Peyer's patch (tissue), 4 donors: ENCODE measurements at regions not wholly inside any gene's neighbourhood (a gene's known extent, or its start where the extent isn't known, plus 50 kb on each side); places are given as distances from the start of the nearest gene placed in this dataset.

ENCODE experiments used
- DNase-seq, 3 donors: peaks; one replicate each; pipeline ENCODE4 v3.0.0-alpha.2; 2017 to 2019
- H3K27ac ChIP-seq, 4 donors: fragments of 200-600 bp; sonication (generic); one replicate each; pipeline ENCODE4 v1.5.1; 2016 to 2019
- H3K27me3 ChIP-seq, 2 donors: fragments of 200-600 bp; sonication (generic); one replicate each; pipeline ENCODE4 v1.5.1; 2019
- H3K36me3 ChIP-seq, 3 donors: fragments of 200-600 bp; sonication (generic); one replicate each; pipeline ENCODE4 v1.5.1; 2016 to 2019
- H3K4me1 ChIP-seq, 4 donors: fragments of 200-600 bp; sonication (generic); one replicate each; pipeline ENCODE4 v1.5.1; 2016 to 2019
- H3K4me3 ChIP-seq, 4 donors: fragments of 200-600 bp; sonication (generic); 1 replicate in 3 of 4; 2 replicates in 1 of 4; pipeline ENCODE4 v1.5.1; 2016 to 2019; ENCODE audit warnings: mild to moderate bottlenecking in 1 of 4
- H3K9me3 ChIP-seq, 4 donors: fragments of 200-600 bp; sonication (generic); one replicate each; pipeline ENCODE4 v1.5.1; 2016 to 2019; ENCODE audit warnings: mild to moderate bottlenecking in 1 of 4
- CTCF ChIP-seq, 6 experiments: fragments of 450-650 bp in 4 of 6; fragments of 200-600 bp in 2 of 6; sonication (generic) in 1 of 6; IDR thresholded peaks; one replicate each; pipeline ENCODE4 v1.5.1; 2017 to 2019; ENCODE audit warnings: antibody characterized with exemption in 6 of 6, mild to moderate bottlenecking in 3 of 6, moderate library complexity in 1 of 6
- POLR2A ChIP-seq, 2 donors: fragments of 450-650 bp; IDR thresholded peaks; one replicate each; pipeline ENCODE4 v1.5.1; 2017; ENCODE audit warnings: antibody characterized with exemption in 2 of 2, mild to moderate bottlenecking in 2 of 2, moderate library complexity in 2 of 2

- DNase-seq = no peak
- H3K4me1 ChIP-seq = no peaks in the 10 kb centered on the region
Measured at GRCh38 chr4:26135331-26135730, 185.5 kb upstream of the RBPJ start.

GRCh38 chr4:26136615-26137014, 184.2 kb upstream of the RBPJ start:
- Histone ChIP-seq H3K27me3 (no peaks in the 10 kb centered on the region), H3K9me3 (no peaks in the 10 kb centered on the region), H3K36me3 (no peaks in the 10 kb centered on the region), H3K27ac (no peak overlapping the region), H3K4me1 (no peaks in the 10 kb centered on the region), H3K4me3 (no peak overlapping the region)
- TF ChIP-seq POLR2A (IDR thresholded peaks at IDR 0.05) = no peak
- no peak for TF ChIP-seq CTCF (IDR thresholded peaks at IDR 0.05)
- no peak for DNase-seq

More at GRCh38 chr4:26135331-26135730, 185.5 kb upstream of the RBPJ start:
- TF ChIP-seq CTCF (IDR thresholded peaks at IDR 0.05) (no peak), POLR2A (IDR thresholded peaks at IDR 0.05) (no peak)
- no peak overlapping the region for H3K27ac ChIP-seq
- H3K27me3 ChIP-seq = no peaks in the 10 kb centered on the region
- H3K9me3 ChIP-seq = no peaks in the 10 kb centered on the region
- H3K4me3 ChIP-seq = no peak overlapping the region
- no peaks in the 10 kb centered on the region for H3K36me3 ChIP-seq

- TF ChIP-seq POLR2A (IDR thresholded peaks at IDR 0.05) = no peak
- TF ChIP-seq CTCF (IDR thresholded peaks at IDR 0.05) = no peak
- DNase-seq = no peak
- Histone ChIP-seq H3K4me3 (no peak overlapping the region), H3K27me3 (no peaks in the 10 kb centered on the region), H3K4me1 (peaks cover 0 to 2% (median 0%) of the 10 kb centered on the region in 4 donors), H3K27ac (no peak overlapping the region), H3K9me3 (no peaks in the 10 kb centered on the region), H3K36me3 (no peaks in the 10 kb centered on the region)
Measured at GRCh38 chr4:26137288-26137687, 183.5 kb upstream of the RBPJ start.

- H3K9me3 ChIP-seq = no peaks in the 10 kb centered on the region
- TF ChIP-seq CTCF (IDR thresholded peaks at IDR 0.05) (no peak), POLR2A (IDR thresholded peaks at IDR 0.05) (no peak)
- H3K4me1 ChIP-seq = peaks cover 0 to 3% (median 0%) of the 10 kb centered on the region in 4 donors
- no peak overlapping the region for H3K4me3 ChIP-seq
- H3K27me3 ChIP-seq = no peaks in the 10 kb centered on the region
- H3K27ac ChIP-seq = peak overlapping the region in 1 of 4 donors; percentile 7
- no peaks in the 10 kb centered on the region for H3K36me3 ChIP-seq
- DNase-seq = no peak
Measured at GRCh38 chr4:26139310-26139924, 181.4 kb upstream of the RBPJ start.

GRCh38 chr4:26140150-26140898, 180.5 kb upstream of the RBPJ start:
- Histone ChIP-seq H3K4me1 (peaks cover 0 to 3% (median 0%) of the 10 kb centered on the region in 4 donors), H3K27me3 (no peaks in the 10 kb centered on the region), H3K4me3 (no peak overlapping the region), H3K36me3 (no peaks in the 10 kb centered on the region), H3K27ac (peak overlapping the region in 2 of 4 donors; percentile 71 to 77), H3K9me3 (no peaks in the 10 kb centered on the region)
- DNase-seq = no peak
- TF ChIP-seq POLR2A (IDR thresholded peaks at IDR 0.05) = no peak
- no peak for TF ChIP-seq CTCF (IDR thresholded peaks at IDR 0.05)
